C4-2B (cell line): ENCODE measurements at regions not wholly inside any gene's neighbourhood (a gene's known extent, or its start where the extent isn't known, plus 50 kb on each side); places are given as distances from the start of the nearest gene placed in this dataset.

Source experiments
- H3K27ac ChIP-seq: fragments of 450-650 bp; 2 replicates; pipeline ENCODE4 v1.5.1; 2017
- ZFX ChIP-seq: fragments of 450-650 bp; IDR thresholded peaks from 2 replicates; pipeline ENCODE4 v1.6.1; 2017
- TF ChIP-seq, protein P1 (sequence below): fragments of 450-650 bp; conservative IDR thresholded peaks from 2 replicates; pipeline ENCODE4 v1.5.1; 2017; ENCODE audit warnings: mild to moderate bottlenecking

DNA sequence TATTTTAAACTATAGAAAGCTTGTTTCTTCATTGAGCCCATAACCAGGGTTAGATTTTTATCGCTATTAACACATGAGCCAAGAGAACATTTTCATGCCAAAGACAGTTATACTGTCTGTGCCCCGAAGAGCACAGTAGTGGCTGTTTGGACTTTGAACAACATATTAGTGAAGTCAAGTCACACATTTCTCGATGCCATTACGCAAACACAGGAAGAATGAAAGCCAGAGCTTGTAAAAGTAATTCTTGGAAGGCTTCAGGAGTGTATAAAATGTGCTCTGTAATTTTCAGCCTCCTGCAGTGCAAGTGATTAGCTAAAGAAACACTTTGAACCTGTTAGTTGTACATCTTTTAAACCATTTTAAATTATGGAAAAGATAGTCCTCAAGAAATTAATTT, 590.7 kb upstream of the PITX2 start:
- TF ChIP-seq ZFX = no peak
- TF ChIP-seq, protein P1, sequence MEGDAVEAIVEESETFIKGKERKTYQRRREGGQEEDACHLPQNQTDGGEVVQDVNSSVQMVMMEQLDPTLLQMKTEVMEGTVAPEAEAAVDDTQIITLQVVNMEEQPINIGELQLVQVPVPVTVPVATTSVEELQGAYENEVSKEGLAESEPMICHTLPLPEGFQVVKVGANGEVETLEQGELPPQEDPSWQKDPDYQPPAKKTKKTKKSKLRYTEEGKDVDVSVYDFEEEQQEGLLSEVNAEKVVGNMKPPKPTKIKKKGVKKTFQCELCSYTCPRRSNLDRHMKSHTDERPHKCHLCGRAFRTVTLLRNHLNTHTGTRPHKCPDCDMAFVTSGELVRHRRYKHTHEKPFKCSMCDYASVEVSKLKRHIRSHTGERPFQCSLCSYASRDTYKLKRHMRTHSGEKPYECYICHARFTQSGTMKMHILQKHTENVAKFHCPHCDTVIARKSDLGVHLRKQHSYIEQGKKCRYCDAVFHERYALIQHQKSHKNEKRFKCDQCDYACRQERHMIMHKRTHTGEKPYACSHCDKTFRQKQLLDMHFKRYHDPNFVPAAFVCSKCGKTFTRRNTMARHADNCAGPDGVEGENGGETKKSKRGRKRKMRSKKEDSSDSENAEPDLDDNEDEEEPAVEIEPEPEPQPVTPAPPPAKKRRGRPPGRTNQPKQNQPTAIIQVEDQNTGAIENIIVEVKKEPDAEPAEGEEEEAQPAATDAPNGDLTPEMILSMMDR = no peak
- H3K27ac ChIP-seq = no peak overlapping the region

DNA sequence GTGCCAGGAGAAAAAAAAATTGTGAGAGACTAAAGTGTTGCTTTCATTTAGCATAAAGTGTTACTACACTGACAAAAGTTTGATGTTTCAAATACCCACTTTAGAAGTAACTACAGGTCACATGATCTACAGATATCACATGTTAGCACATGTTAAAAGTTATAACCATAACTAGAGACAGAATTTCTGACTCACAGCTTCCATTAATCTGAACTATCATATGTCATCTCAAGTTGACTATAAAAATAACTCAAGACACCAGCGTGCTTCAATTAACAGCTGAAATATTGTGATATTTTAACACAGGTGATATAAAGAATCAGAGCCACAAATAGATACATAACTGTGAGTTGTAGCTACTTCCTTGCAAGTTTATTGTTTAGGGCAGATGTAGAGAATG, 591.5 kb upstream of the PITX2 start:
- no peak for TF ChIP-seq ZFX
- TF ChIP-seq, protein P1 = no peak
- H3K27ac ChIP-seq = no peak overlapping the region

DNA sequence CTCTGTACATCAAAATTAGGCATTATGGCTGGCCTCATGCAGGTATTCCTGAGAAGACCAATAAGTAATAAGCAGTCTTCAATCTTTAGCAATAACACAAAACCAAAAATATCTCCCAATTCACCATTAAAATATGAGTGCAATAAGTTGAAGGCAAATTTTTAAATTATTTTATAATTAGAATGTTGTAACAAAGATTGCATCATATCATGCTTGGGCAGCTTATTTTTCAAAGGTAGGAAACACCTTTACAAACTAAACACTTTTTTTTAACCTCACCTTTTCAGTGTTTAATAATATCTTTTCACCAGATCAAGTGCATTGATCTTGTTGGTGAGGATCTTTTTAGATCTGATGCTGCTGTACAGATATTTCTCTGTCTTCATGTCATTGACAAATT, 592.9 kb upstream of the PITX2 start:
- TF ChIP-seq ZFX = no peak
- TF ChIP-seq, protein P1 = no peak
- no peak overlapping the region for H3K27ac ChIP-seq

DNA sequence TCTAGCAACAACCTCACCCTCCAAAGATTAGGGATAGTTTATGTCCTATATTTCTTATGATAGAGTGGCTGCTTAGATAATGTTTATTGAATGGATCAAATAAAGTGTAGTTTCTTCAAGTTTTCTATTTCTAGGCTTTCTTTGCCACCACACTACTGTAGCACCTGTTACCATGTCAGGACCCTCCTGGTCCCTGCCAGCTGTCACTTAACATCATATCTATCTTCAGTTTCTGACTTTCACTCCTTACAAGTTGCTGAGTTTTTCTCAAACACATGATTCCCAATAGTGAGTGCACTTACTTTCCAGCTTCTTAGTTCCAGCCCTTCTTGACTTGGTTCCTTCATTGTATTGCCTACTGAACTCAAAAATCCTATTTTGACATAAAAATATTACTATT, 593.9 kb upstream of the PITX2 start:
- TF ChIP-seq, protein P1 = no peak
- no peak for TF ChIP-seq ZFX
- no peak overlapping the region for H3K27ac ChIP-seq

DNA sequence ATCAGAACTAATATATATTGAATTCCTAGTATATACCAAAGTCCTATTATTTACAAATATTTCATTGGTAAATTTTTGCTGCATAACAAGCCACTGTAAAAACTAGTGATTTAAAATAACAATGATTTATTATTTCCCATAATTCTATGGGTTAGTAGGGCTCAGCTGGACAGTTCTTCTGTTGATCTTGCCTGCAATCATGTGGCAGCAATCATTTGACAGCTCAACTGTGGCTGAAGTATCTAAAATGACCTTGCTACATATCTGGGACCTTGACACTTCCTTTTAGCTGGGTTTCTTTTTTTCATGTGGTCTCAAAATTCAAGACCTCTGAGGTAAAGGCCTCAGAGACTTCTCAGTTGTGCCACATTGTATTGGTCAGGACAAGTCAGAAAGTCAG, 598.5 kb upstream of the PITX2 start:
- no peak overlapping the region for H3K27ac ChIP-seq

DNA sequence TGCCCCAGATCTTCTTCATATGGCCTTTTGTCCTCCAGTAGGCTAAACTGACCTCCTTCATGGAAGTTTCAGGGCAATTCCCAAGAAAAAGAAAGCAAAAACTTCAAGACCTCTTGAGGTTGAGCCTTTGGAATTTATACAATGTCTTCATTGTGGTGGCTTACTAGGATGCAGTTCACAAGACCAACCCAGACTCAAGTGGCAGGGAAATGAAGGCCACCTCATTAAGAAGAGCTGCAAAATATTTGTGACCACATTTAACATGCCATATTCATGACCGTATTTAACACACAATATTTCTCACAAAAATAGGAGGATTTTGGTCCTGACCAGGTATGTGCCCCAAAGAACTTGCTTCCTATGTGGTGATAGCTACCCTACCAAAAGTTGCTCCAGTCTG, 605.5 kb upstream of the PITX2 start:
- H3K27ac ChIP-seq = no peak overlapping the region
- TF ChIP-seq, protein P1 = no peak
- TF ChIP-seq ZFX = no peak

More for the DNA sequence above, 598.5 kb upstream of the PITX2 start:
- TF ChIP-seq, protein P1 = no peak
- no peak for TF ChIP-seq ZFX

DNA sequence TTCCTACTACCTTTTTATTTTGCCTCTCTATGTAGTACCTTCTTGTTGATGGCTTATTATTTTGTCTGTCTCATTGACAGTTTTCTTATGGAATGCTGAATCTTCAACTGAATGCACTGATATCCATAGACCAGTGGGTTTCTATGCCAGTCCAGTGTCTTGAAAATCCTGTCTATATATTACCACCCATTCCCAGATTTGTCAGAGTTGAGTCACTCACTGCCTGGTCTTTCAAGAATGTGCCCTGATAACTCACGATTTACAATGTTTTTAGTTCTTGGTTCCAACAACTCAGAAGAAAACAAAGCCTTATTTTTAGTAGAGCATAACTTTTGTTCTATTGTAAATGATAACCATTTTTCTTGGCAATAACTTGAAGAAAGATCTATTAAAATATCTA, 606.0 kb upstream of the PITX2 start:
- H3K27ac ChIP-seq = no peak overlapping the region
- TF ChIP-seq ZFX = no peak
- TF ChIP-seq, protein P1 = no peak
